ENCODE measurements at regions not wholly inside any gene's neighbourhood (a gene's known extent, or its start where the extent isn't known, plus 50 kb on each side); places are given as distances from the start of the nearest gene placed in this dataset.

DNA sequence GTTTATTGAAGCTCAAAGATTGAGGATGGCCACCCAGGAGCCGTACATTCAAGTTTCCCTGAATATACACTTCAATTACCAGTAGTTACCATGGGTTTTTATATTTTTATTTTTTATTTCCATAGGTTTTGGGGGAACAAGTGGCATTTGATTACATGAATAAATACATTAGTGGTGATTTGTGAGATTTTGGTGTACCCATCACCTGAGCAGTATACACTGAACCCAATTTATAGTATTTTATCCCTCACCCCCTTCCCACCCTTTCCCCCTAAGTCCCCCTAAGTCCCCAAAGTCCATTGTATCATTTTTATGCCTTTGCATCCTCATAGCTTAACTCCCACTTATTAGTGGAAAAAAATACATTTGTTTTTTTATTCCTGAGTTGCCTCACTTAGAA is 791.4 kb downstream of the BRINP3 start:
- Histone ChIP-seq H3K36me3 (ENCODE audit: control insufficient read depth in 4 of 4, insufficient read depth in 3 of 4, low read depth in 1 of 4, low read length in 3 of 4) (no peaks in the 10 kb centered on the region), H3K27ac (ENCODE audit: low read depth in 1 of 2, low read length in 2 of 2) (no peak overlapping the region), H3K4me3 (ENCODE audit: low read depth in 1 of 3, low read length in 3 of 3) (no peak overlapping the region), H3K9ac (ENCODE audit: low read depth in 1 of 2, low read length in 2 of 2) (no peak overlapping the region), H3K9me3 (ENCODE audit: control insufficient read depth in 4 of 4, low read length in 3 of 4) (no peaks in the 10 kb centered on the region), H3K4me1 (ENCODE audit: control insufficient read depth in 4 of 4, insufficient read depth in 4 of 4, low read length in 3 of 4) (no peaks in the 10 kb centered on the region), H3K27me3 (ENCODE audit: control insufficient read depth in 4 of 4, insufficient read depth in 4 of 4, low read length in 3 of 4) (no peaks in the 10 kb centered on the region)
- TF ChIP-seq RAD21 (IDR thresholded peaks at IDR 0.05) (no peak), REST (IDR thresholded peaks at IDR 0.05) (no peak), EGR1 (IDR thresholded peaks at IDR 0.05; ENCODE audit: low read depth in 2 of 2) (no peak), NR2F2 (IDR thresholded peaks at IDR 0.05) (no peak), SP1 (IDR thresholded peaks at IDR 0.05) (no peak), TAF1 (conservative IDR thresholded peaks at IDR 0.05) (no peak), YY1 (IDR thresholded peaks at IDR 0.05) (no peak), RXRA (IDR thresholded peaks at IDR 0.05) (no peak), FOXA1 (IDR thresholded peaks at IDR 0.05) (no peak), HNF4A (conservative IDR thresholded peaks at IDR 0.05) (no peak), JUND (IDR thresholded peaks at IDR 0.05) (no peak), GABPA (IDR thresholded peaks at IDR 0.05 in 1 of 2, conservative IDR thresholded peaks at IDR 0.05 in 1 of 2) (no peak), HNF4G (IDR thresholded peaks at IDR 0.05) (no peak), FOXA2 (IDR thresholded peaks at IDR 0.05) (no peak)
- TF ChIP-seq, protein P1, sequence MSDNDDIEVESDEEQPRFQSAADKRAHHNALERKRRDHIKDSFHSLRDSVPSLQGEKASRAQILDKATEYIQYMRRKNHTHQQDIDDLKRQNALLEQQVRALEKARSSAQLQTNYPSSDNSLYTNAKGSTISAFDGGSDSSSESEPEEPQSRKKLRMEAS (IDR thresholded peaks at IDR 0.05): no peak
- TF ChIP-seq, protein P2, sequence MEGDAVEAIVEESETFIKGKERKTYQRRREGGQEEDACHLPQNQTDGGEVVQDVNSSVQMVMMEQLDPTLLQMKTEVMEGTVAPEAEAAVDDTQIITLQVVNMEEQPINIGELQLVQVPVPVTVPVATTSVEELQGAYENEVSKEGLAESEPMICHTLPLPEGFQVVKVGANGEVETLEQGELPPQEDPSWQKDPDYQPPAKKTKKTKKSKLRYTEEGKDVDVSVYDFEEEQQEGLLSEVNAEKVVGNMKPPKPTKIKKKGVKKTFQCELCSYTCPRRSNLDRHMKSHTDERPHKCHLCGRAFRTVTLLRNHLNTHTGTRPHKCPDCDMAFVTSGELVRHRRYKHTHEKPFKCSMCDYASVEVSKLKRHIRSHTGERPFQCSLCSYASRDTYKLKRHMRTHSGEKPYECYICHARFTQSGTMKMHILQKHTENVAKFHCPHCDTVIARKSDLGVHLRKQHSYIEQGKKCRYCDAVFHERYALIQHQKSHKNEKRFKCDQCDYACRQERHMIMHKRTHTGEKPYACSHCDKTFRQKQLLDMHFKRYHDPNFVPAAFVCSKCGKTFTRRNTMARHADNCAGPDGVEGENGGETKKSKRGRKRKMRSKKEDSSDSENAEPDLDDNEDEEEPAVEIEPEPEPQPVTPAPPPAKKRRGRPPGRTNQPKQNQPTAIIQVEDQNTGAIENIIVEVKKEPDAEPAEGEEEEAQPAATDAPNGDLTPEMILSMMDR (IDR thresholded peaks at IDR 0.05; ENCODE audit: low read depth, low read length, missing input control): no peak
- WGBS: 79% methylated on average over 1 of the region's 1 CpG
- no peak for DNase-seq (ENCODE audit: low spot score)

DNA sequence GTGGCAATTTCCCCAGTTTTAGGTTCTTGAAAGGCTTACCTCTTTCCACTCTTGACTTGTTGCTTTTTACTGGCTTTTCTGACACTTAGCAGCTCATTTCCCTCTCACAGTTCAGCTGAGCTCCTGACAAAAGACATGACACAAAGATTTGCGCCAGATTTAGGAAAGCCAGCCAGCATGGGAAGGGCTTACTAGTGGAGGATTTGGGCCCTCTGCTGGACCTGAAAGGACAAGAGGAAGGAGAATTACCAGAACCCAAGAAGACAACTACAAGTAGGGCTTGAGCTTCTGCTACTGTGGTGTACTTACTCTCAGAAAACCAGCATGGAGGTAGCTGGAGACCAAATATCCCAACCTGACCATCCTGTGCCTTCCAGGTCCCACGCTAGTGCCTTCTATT is 784.5 kb downstream of the BRINP3 start:
- Histone ChIP-seq H3K27me3 (ENCODE audit: control insufficient read depth in 4 of 4, insufficient read depth in 4 of 4, low read length in 3 of 4) (no peaks in the 10 kb centered on the region), H3K4me3 (ENCODE audit: low read depth in 1 of 3, low read length in 3 of 3) (no peak overlapping the region), H3K4me1 (ENCODE audit: control insufficient read depth in 4 of 4, insufficient read depth in 4 of 4, low read length in 3 of 4) (no peaks in the 10 kb centered on the region), H3K9ac (ENCODE audit: low read depth in 1 of 2, low read length in 2 of 2) (no peak overlapping the region), H3K9me3 (ENCODE audit: control insufficient read depth in 4 of 4, low read length in 3 of 4) (no peaks in the 10 kb centered on the region), H3K27ac (ENCODE audit: low read depth in 1 of 2, low read length in 2 of 2) (no peak overlapping the region), H3K36me3 (ENCODE audit: control insufficient read depth in 4 of 4, insufficient read depth in 3 of 4, low read depth in 1 of 4, low read length in 3 of 4) (no peaks in the 10 kb centered on the region)
- WGBS: 83% methylated on average over 2 of the region's 2 CpGs
- TF ChIP-seq, protein P1 (IDR thresholded peaks at IDR 0.05): no peak
- TF ChIP-seq HNF4A (conservative IDR thresholded peaks at IDR 0.05) (no peak), YY1 (IDR thresholded peaks at IDR 0.05) (no peak), EGR1 (IDR thresholded peaks at IDR 0.05; ENCODE audit: low read depth in 2 of 2) (no peak), HNF4G (IDR thresholded peaks at IDR 0.05) (no peak), FOXA1 (IDR thresholded peaks at IDR 0.05) (no peak), REST (IDR thresholded peaks at IDR 0.05) (no peak), RAD21 (IDR thresholded peaks at IDR 0.05) (no peak), TAF1 (conservative IDR thresholded peaks at IDR 0.05) (no peak), NR2F2 (IDR thresholded peaks at IDR 0.05) (no peak), ZBTB33 (IDR thresholded peaks at IDR 0.05) (no peak), FOXA2 (IDR thresholded peaks at IDR 0.05) (no peak)
- TF ChIP-seq, protein P2 (IDR thresholded peaks at IDR 0.05; ENCODE audit: low read depth, low read length, missing input control): no peak
- no peak for DNase-seq (ENCODE audit: low spot score)

All from liver (tissue), 8 donors.